T-helper 2 cell treated with Interferon-gamma antibody and Interleukin-4, amounts not matched to agents 5 μg/mL and 100 μg/mL, for 36 hours (primary cell): ENCODE measurements at regions not wholly inside any gene's neighbourhood (a gene's known extent, or its start where the extent isn't known, plus 50 kb on each side); places are given as distances from the start of the nearest gene placed in this dataset.

Source experiments
- DNase-seq: peaks from one replicate; pipeline ENCODE4 v3.0.0; 2021; ENCODE audit warnings: low spot score
- H3K27ac Mint-ChIP-seq: one replicate; pipeline ENCODE4 v1.8.0; 2021; ENCODE audit warnings: mild to moderate bottlenecking, mixed read lengths
- H3K27me3 Mint-ChIP-seq: one replicate; pipeline ENCODE4 v1.8.0; 2021; ENCODE audit warnings: low read depth, mixed read lengths
- H3K36me3 Mint-ChIP-seq: one replicate; pipeline ENCODE4 v1.8.0; 2021; ENCODE audit warnings: low read depth, mixed read lengths
- H3K4me1 Mint-ChIP-seq: one replicate; pipeline ENCODE4 v1.8.0; 2021; ENCODE audit warnings: low read depth, mixed read lengths
- H3K4me3 Mint-ChIP-seq: one replicate; pipeline ENCODE4 v1.8.0; 2022; ENCODE audit warnings: mild to moderate bottlenecking, moderate library complexity, mixed read lengths
- H3K9me3 Mint-ChIP-seq: one replicate; pipeline ENCODE4 v1.8.0; 2021; ENCODE audit warnings: mixed read lengths

DNA sequence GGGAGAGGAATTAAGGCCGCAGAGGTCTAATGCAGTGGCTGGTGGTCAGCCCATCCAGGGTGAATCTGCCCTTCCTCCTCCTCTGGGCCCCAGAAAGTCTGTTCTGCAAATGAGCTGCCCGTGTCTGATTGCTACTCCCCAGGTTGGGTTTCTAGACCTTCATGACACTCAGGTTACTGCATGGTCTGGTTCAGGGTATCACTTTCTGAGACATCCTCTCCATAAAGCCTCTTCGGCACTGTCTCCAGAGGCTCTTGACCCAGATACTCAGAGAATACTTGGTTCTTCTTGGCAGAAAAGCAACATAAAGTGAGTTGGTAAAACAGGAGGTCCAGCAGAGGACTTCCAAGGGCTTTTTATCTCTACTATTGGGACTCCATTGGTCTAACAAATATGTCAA, 62.5 kb upstream of the GDNF start:
- no peaks in the 10 kb centered on the region for H3K9me3 Mint-ChIP-seq
- H3K36me3 Mint-ChIP-seq: no peaks in the 10 kb centered on the region
- H3K27ac Mint-ChIP-seq: no peak overlapping the region
- H3K4me1 Mint-ChIP-seq: no peaks in the 10 kb centered on the region
- H3K4me3 Mint-ChIP-seq: no peak overlapping the region
- H3K27me3 Mint-ChIP-seq: no peaks in the 10 kb centered on the region
- DNase-seq: no peak

DNA sequence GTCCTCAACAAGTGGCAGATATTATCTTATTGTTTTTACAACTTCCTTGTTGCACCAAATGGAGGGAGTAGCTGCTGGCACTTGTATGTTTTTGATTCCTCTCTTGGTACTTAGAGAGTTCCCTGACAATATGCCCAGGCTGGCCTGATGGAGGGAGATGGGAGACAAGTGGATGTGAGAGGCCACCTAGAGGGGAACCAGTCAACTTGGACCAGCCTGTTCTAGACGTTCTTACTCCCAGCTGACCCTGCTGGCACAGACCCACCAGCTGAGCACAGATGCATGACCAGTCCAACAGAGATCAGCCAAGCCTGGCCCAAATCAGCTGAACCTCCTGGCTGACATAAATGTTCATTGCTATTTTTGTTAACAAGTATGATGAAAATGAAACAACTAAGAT, 60.9 kb upstream of the GDNF start:
- H3K27ac Mint-ChIP-seq: no peak overlapping the region
- no peaks in the 10 kb centered on the region for H3K27me3 Mint-ChIP-seq
- no peaks in the 10 kb centered on the region for H3K4me1 Mint-ChIP-seq
- no peaks in the 10 kb centered on the region for H3K9me3 Mint-ChIP-seq
- no peaks in the 10 kb centered on the region for H3K36me3 Mint-ChIP-seq
- no peak overlapping the region for H3K4me3 Mint-ChIP-seq
- no peak for DNase-seq

DNA sequence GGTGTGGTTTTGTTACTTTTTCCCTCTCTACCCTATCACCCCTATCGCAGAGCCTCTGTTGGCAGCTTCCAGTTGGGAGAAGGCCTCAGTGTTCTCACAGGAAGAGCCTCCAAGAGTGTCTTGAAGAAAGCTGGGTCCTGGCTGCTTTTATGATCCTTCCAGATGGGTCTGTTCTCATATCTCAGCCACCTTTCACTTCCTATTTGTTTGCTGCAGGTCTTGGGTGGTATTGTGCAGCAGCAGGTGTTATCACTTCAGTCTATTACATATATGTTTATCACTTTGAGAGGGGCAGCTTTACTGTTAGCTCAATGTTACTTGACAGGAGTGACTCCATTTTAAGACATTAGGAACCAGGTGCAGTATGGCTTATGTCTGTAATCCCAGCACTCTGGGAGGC, 59.2 kb upstream of the GDNF start:
- H3K4me1 Mint-ChIP-seq: no peaks in the 10 kb centered on the region
- no peak overlapping the region for H3K4me3 Mint-ChIP-seq
- no peaks in the 10 kb centered on the region for H3K27me3 Mint-ChIP-seq
- H3K9me3 Mint-ChIP-seq: no peaks in the 10 kb centered on the region
- no peak overlapping the region for H3K27ac Mint-ChIP-seq
- no peaks in the 10 kb centered on the region for H3K36me3 Mint-ChIP-seq
- DNase-seq: no peak

DNA sequence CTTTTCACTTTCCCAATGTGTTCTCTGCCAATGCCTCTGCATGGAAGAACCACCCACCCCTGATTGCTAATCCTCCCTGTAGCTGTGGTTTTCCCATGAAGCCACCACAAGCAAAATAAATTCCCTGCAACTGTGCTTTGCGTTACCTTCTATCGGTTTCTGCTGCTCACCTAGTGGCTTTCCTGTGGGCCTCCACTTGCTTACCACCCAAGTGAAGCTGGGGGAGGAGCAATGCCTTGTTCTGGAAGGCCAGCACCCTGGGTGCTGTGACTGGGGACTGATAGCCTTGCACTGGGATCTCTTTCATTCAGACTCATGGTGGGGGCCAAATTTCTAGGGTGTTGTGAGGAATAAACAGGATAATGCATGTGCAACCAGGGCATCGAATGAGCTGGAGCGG, 56.3 kb upstream of the GDNF start:
- no peaks in the 10 kb centered on the region for H3K9me3 Mint-ChIP-seq

DNA sequence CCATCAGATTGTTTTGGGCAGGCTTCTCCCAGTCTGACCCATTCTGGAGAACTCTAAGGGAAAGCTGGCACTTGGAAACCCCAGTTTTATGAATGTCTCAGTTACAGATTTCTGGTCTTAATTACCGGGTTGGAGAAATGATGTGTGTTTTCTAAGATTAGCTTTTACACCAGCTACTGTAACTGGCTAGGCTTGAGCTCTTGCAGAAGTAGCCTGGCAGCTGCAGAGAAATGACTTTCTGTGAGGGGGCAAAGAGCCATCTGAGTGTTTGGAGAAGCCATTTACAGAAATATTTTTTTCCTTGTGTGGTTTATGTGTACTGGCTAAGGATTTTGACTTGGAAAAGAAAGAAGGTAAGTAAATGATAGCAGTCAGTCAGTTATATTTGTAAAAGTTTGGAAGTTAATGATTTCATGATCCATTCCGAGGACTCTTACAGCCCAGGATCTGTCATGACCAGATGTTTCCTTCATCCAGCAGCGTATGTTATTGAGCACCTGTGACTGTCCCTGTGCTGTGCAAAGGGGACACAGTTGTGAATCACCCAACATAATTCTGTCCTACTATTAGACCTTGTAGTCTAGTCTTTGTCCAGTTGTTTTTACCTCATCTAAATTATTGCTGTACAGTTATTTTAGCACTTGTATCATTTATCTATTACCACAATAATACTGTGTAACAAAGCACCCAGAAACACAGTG, 53.7 kb upstream of the GDNF start:
- Mint-ChIP-seq H3K9me3 (no peaks in the 10 kb centered on the region), H3K36me3 (no peaks in the 10 kb centered on the region), H3K4me3 (no peak overlapping the region), H3K27me3 (no peaks in the 10 kb centered on the region), H3K27ac (no peak overlapping the region), H3K4me1 (no peaks in the 10 kb centered on the region)
- no peak for DNase-seq

More for the DNA sequence above, 56.3 kb upstream of the GDNF start:
- no peak for DNase-seq
- Mint-ChIP-seq H3K27me3 (no peaks in the 10 kb centered on the region), H3K36me3 (no peaks in the 10 kb centered on the region), H3K4me3 (no peak overlapping the region), H3K4me1 (no peaks in the 10 kb centered on the region), H3K27ac (no peak overlapping the region)

DNA sequence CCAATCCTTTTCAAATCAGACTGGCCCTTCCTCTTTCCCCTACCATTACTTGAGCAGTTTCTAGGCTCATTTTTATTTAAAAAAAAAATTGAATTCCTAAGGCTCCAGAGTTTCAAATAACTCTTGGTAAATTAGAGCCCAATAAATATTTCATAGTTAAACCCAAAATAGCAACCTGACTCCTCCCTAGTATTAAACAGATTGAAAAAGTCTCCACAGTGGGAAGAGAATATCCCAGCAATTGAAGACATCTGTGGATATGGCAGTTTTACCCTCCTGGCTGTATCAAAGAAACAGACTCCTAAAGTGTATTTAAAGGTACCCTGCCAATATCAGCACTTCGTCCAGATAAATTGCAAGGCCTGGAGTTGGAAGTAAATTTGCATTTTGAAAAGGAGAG, 52.7 kb upstream of the GDNF start:
- H3K27ac Mint-ChIP-seq: no peak overlapping the region
- no peaks in the 10 kb centered on the region for H3K4me1 Mint-ChIP-seq
- no peaks in the 10 kb centered on the region for H3K27me3 Mint-ChIP-seq
- DNase-seq: no peak
- H3K4me3 Mint-ChIP-seq: no peak overlapping the region
- no peaks in the 10 kb centered on the region for H3K9me3 Mint-ChIP-seq
- H3K36me3 Mint-ChIP-seq: no peaks in the 10 kb centered on the region

DNA sequence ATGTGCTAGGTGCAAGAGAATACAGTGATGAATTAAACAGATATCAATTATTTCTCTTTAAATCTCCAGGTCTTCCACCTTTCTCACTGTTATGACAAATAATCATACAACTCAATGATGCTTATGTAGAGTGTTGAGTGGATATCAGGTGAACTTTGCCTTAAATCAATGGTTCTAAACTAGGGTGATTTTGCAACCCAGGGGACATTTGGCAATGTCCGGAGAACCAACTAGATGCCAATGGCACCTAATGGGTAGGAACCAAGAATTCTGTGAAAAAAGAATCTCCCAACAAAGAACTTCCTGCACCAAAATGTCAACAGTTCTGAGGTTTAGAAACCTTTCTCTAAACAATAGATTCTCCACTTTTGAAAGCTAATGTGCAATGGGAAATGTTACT, 52.0 kb upstream of the GDNF start:
- Mint-ChIP-seq H3K4me3 (no peak overlapping the region), H3K27ac (no peak overlapping the region), H3K9me3 (no peaks in the 10 kb centered on the region)

DNA sequence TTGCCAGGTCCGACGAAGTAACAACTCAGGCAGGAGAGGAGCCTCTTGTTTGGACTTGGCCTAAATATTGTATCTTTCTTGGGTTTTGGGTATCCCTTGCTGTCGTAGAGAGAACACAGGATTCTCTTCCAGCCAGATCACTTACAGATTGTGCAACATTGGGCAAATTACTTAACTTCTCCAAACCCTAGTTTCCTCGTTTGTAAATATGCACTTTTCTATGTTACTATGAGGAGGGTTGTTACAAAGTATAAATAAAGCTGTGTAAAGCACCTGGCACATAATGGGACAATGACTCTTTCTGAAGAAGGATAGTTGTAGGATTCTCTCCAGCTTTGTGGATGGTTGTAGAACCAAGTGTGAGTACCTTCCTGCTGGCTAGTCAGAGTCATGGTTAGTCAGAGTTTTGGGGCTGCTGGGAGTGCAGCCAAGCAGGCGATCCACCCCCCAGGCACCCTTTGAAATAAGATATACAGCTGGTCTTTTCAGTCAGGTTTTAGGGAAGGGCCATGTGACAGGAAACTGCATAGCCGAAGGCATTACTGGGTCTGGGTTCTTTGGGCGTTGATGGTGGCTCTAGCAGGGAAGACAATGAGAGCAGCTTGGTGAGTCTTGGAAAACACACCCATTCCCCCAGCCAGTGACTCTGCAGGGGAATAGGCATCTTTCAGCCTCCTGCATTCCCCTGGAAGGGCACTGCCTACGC, 49.9 kb upstream of the GDNF start:
- no peaks in the 10 kb centered on the region for H3K36me3 Mint-ChIP-seq
- H3K4me1 Mint-ChIP-seq: no peaks in the 10 kb centered on the region
- no peaks in the 10 kb centered on the region for H3K27me3 Mint-ChIP-seq
- DNase-seq: no peak
- H3K4me3 Mint-ChIP-seq: no peak overlapping the region
- no peak overlapping the region for H3K27ac Mint-ChIP-seq
- H3K9me3 Mint-ChIP-seq: no peaks in the 10 kb centered on the region

More for the DNA sequence above, 52.0 kb upstream of the GDNF start:
- DNase-seq: no peak
- H3K4me1 Mint-ChIP-seq: no peaks in the 10 kb centered on the region
- H3K27me3 Mint-ChIP-seq: no peaks in the 10 kb centered on the region
- H3K36me3 Mint-ChIP-seq: no peaks in the 10 kb centered on the region
